Activated CD8-positive, alpha-beta T cell treated with anti-CD3 and anti-CD28 coated beads for 36 hours (primary cell): ENCODE measurements at regions not wholly inside any gene's neighbourhood (a gene's known extent, or its start where the extent isn't known, plus 50 kb on each side); places are given as distances from the start of the nearest gene placed in this dataset.

Experiments
- ATAC-seq: fragments of 200-7000 bp; cut with Tn5 transposase; one replicate; pipeline ENCODE4 v1.10.0; 2021; ENCODE audit warnings: mild to moderate bottlenecking, moderate library complexity
- CTCF ChIA-PET: fragments of 350-600 bp; sonication (Branson Sonifier 250); formaldehyde crosslinking; loops from one replicate; lab custom pipeline; 2021; ENCODE audit warnings: antibody characterized with exemption; lab: Charles Lee
- POLR2A ChIA-PET: fragments of 350-600 bp; sonication (Branson Sonifier 250); formaldehyde crosslinking; loops from one replicate; lab custom pipeline; 2021; ENCODE audit warnings: antibody characterized with exemption; lab: Charles Lee
- DNase-seq: peaks from one replicate; pipeline ENCODE4 v3.0.0-alpha.2; 2020
- H3K27ac Mint-ChIP-seq: one replicate; pipeline ENCODE4 v1.8.0; 2021; ENCODE audit warnings: mild to moderate bottlenecking, mixed read lengths
- H3K27me3 Mint-ChIP-seq: one replicate; pipeline ENCODE4 v1.8.0; 2021; ENCODE audit warnings: mixed read lengths
- H3K36me3 Mint-ChIP-seq: one replicate; pipeline ENCODE4 v1.8.0; 2021; ENCODE audit warnings: low read depth, mixed read lengths
- H3K4me1 Mint-ChIP-seq: one replicate; pipeline ENCODE4 v1.8.0; 2021; ENCODE audit warnings: low read depth, mixed read lengths
- H3K4me3 Mint-ChIP-seq: one replicate; pipeline ENCODE4 v1.8.0; 2021; ENCODE audit warnings: mild to moderate bottlenecking, moderate library complexity, mixed read lengths
- H3K9me3 Mint-ChIP-seq: one replicate; pipeline ENCODE4 v1.8.0; 2021; ENCODE audit warnings: mixed read lengths
- CTCF ChIP-seq: fragments of 200-600 bp; IDR thresholded peaks from one replicate; pipeline ENCODE4 v1.8.0; 2022; ENCODE audit warnings: antibody characterized with exemption, mild to moderate bottlenecking
- intact Hi-C: fragments of 100-400 bp; cut with micrococcal nuclease; formaldehyde crosslinking; loops from one replicate; pipeline ENCODE4 v1.10.0; 2022

GRCh38 chr10:3605882-3606281 is 179.1 kb downstream of the KLF6 start:
- no peak for TF ChIP-seq CTCF
- no peak for DNase-seq
- no peak overlapping the region for H3K27ac Mint-ChIP-seq
- H3K27me3 Mint-ChIP-seq = no peaks in the 10 kb centered on the region
- peaks cover 11% of the 10 kb centered on the region for H3K36me3 Mint-ChIP-seq
- POLR2A ChIA-PET = no interaction called here
- ATAC-seq = no peak
- intact Hi-C loops = no loop called here
- peaks cover 23% of the 10 kb centered on the region for H3K9me3 Mint-ChIP-seq
- no peak overlapping the region for H3K4me3 Mint-ChIP-seq
- CTCF ChIA-PET = no interaction called here
- peaks cover 10% of the 10 kb centered on the region for H3K4me1 Mint-ChIP-seq

- no peaks in the 10 kb centered on the region for H3K4me1 Mint-ChIP-seq
- CTCF ChIA-PET = no interaction called here
- H3K27me3 Mint-ChIP-seq = peaks cover 4% of the 10 kb centered on the region
- H3K9me3 Mint-ChIP-seq = no peaks in the 10 kb centered on the region
- no peak overlapping the region for H3K4me3 Mint-ChIP-seq
- ATAC-seq (no peak), DNase-seq (no peak)
- POLR2A ChIA-PET = no interaction called here
- TF ChIP-seq CTCF = no peak
- intact Hi-C loops = no loop called here
- H3K27ac Mint-ChIP-seq = no peak overlapping the region
- no peaks in the 10 kb centered on the region for H3K36me3 Mint-ChIP-seq
Measured at GRCh38 chr10:3595736-3596135, 189.3 kb downstream of the KLF6 start.

- ATAC-seq = no peak
- Mint-ChIP-seq H3K9me3 (no peaks in the 10 kb centered on the region), H3K36me3 (no peaks in the 10 kb centered on the region), H3K27ac (no peak overlapping the region), H3K4me3 (no peak overlapping the region), H3K4me1 (no peaks in the 10 kb centered on the region), H3K27me3 (peaks cover 3% of the 10 kb centered on the region)
- DNase-seq = no peak
- POLR2A ChIA-PET = no interaction called here
- intact Hi-C loops = no loop called here
- CTCF ChIA-PET = no interaction called here
- TF ChIP-seq CTCF = no peak
Measured at GRCh38 chr10:3593611-3594010, 191.4 kb downstream of the KLF6 start.

- H3K9me3 Mint-ChIP-seq = no peaks in the 10 kb centered on the region
- ATAC-seq = no peak
- no peak overlapping the region for H3K4me3 Mint-ChIP-seq
- H3K27me3 Mint-ChIP-seq = peaks cover 6% of the 10 kb centered on the region
- H3K4me1 Mint-ChIP-seq = no peaks in the 10 kb centered on the region
- H3K36me3 Mint-ChIP-seq = no peaks in the 10 kb centered on the region
- H3K27ac Mint-ChIP-seq = no peak overlapping the region
- POLR2A ChIA-PET = no interaction called here
- CTCF ChIA-PET = no interaction called here
- intact Hi-C loops = no loop called here
- no peak for DNase-seq
- no peak for TF ChIP-seq CTCF
Measured at GRCh38 chr10:3592424-3592823, 192.6 kb downstream of the KLF6 start.

- intact Hi-C loops = no loop called here
- no peak for TF ChIP-seq CTCF
- Mint-ChIP-seq H3K27ac (no peak overlapping the region), H3K36me3 (no peaks in the 10 kb centered on the region), H3K4me1 (no peaks in the 10 kb centered on the region), H3K4me3 (no peak overlapping the region), H3K9me3 (no peaks in the 10 kb centered on the region), H3K27me3 (peaks cover 4% of the 10 kb centered on the region)
- CTCF ChIA-PET = no interaction called here
- POLR2A ChIA-PET = no interaction called here
- ATAC-seq (no peak), DNase-seq (no peak)
Measured at GRCh38 chr10:3588816-3589215, 196.2 kb downstream of the KLF6 start.
